NCI-H82 treated with DMSO at 0.1 percent for 48 hours (cell line): ENCODE measurements at regions not wholly inside any gene's neighbourhood (a gene's known extent, or its start where the extent isn't known, plus 50 kb on each side); places are given as distances from the start of the nearest gene placed in this dataset.

ENCODE experiments used
- DNase-seq: peaks from one replicate; lab custom pipeline; 2025; ENCODE audit not compliant: unreplicated experiment; lab: John Stamatoyannopoulos, UW

GRCh38 chr4:179872755-179873154, 2370.4 kb upstream of the TENM3 start:
- no peak for DNase-seq

GRCh38 chr4:179880756-179881155, 2362.4 kb upstream of the TENM3 start:
- no peak for DNase-seq

GRCh38 chr4:179894066-179894778, 2349.0 kb upstream of the TENM3 start:
- DNase-seq = no peak

- DNase-seq = no peak
Measured at GRCh38 chr4:179919587-179919986, 2323.6 kb upstream of the TENM3 start.

GRCh38 chr4:179927473-179927872, 2315.7 kb upstream of the TENM3 start:
- DNase-seq = no peak

GRCh38 chr4:179941911-179942310, 2301.3 kb upstream of the TENM3 start:
- DNase-seq = no peak

GRCh38 chr4:179976777-179977176, 2266.4 kb upstream of the TENM3 start:
- no peak for DNase-seq

- DNase-seq = no peak
Measured at GRCh38 chr4:179977378-179977777, 2265.8 kb upstream of the TENM3 start.

GRCh38 chr4:179981161-179981560, 2262.0 kb upstream of the TENM3 start:
- no peak for DNase-seq

GRCh38 chr4:179989975-179990374, 2253.2 kb upstream of the TENM3 start:
- no peak for DNase-seq

GRCh38 chr4:180009316-180009715, 2233.9 kb upstream of the TENM3 start:
- no peak for DNase-seq

GRCh38 chr4:180028682-180029081, 2214.5 kb upstream of the TENM3 start:
- peak; percentile 3 for DNase-seq

- DNase-seq = no peak
Measured at GRCh38 chr4:180031330-180031729, 2211.9 kb upstream of the TENM3 start.

- no peak for DNase-seq
Measured at GRCh38 chr4:180041576-180041975, 2201.6 kb upstream of the TENM3 start.

GRCh38 chr4:180052629-180053028, 2190.6 kb upstream of the TENM3 start:
- DNase-seq = no peak

- DNase-seq = no peak
Measured at GRCh38 chr4:180054291-180054690, 2188.9 kb upstream of the TENM3 start.

GRCh38 chr4:180057299-180057721, 2185.9 kb upstream of the TENM3 start:
- DNase-seq = no peak

GRCh38 chr4:180057891-180058671, 2185.1 kb upstream of the TENM3 start:
- no peak for DNase-seq

GRCh38 chr4:180058691-180059215, 2184.4 kb upstream of the TENM3 start:
- DNase-seq = no peak

- DNase-seq = no peak
Measured at GRCh38 chr4:180059216-180059881, 2183.9 kb upstream of the TENM3 start.

GRCh38 chr4:180060159-180060889, 2182.9 kb upstream of the TENM3 start:
- DNase-seq = no peak
